Kidney epithelial cell (primary cell): ENCODE measurements at regions not wholly inside any gene's neighbourhood (a gene's known extent, or its start where the extent isn't known, plus 50 kb on each side); places are given as distances from the start of the nearest gene placed in this dataset.

ENCODE experiments used
- DNase-seq: peaks from one replicate; pipeline ENCODE4 v3.0.0-alpha.2; 2010; ENCODE audit warnings: low read depth
- H3K27me3 ChIP-seq: 2 replicates; pipeline ENCODE4 v1.6.0; 2011; ENCODE audit warnings: low read length; ENCODE audit not compliant: control insufficient read depth, insufficient read depth
- H3K36me3 ChIP-seq: 2 replicates; pipeline ENCODE4 v1.5.1; 2011; ENCODE audit warnings: low read length; ENCODE audit not compliant: control insufficient read depth, insufficient read depth
- H3K4me3 ChIP-seq: 2 replicates; pipeline ENCODE4 v1.5.1; 2011; ENCODE audit warnings: low read depth, mild to moderate bottlenecking, control low read depth, low read length
- CTCF ChIP-seq: IDR thresholded peaks from 2 replicates; pipeline ENCODE4 v1.5.1; 2011; ENCODE audit warnings: mild to moderate bottlenecking, moderate library complexity, low read length, control low read depth, inconsistent platforms; ENCODE audit not compliant: insufficient read depth, poor library complexity, severe bottlenecking

GRCh38 chr9:118928722-118929121 lies 440.5 kb downstream of the BRINP1 start:
- no peak for DNase-seq
- Histone ChIP-seq H3K27me3 (no peaks in the 10 kb centered on the region), H3K36me3 (no peaks in the 10 kb centered on the region), H3K4me3 (no peak overlapping the region)
- TF ChIP-seq CTCF, result no peak

GRCh38 chr9:118929287-118929686 lies 439.9 kb downstream of the BRINP1 start:
- H3K4me3 ChIP-seq, result no peak overlapping the region
- no peak for TF ChIP-seq CTCF
- no peaks in the 10 kb centered on the region for H3K36me3 ChIP-seq
- peak; percentile 73 for DNase-seq
- H3K27me3 ChIP-seq, result no peaks in the 10 kb centered on the region

GRCh38 chr9:118931941-118932340 lies 437.3 kb downstream of the BRINP1 start:
- no peak for DNase-seq
- Histone ChIP-seq H3K27me3 (no peaks in the 10 kb centered on the region), H3K4me3 (no peak overlapping the region), H3K36me3 (no peaks in the 10 kb centered on the region)
- no peak for TF ChIP-seq CTCF

- no peak overlapping the region for H3K4me3 ChIP-seq
- no peaks in the 10 kb centered on the region for H3K27me3 ChIP-seq
- DNase-seq, result no peak
- TF ChIP-seq CTCF, result no peak
- no peaks in the 10 kb centered on the region for H3K36me3 ChIP-seq
Observed at GRCh38 chr9:118938581-118938980, 430.7 kb downstream of the BRINP1 start.

- DNase-seq, result no peak
- Histone ChIP-seq H3K4me3 (no peak overlapping the region), H3K36me3 (no peaks in the 10 kb centered on the region), H3K27me3 (no peaks in the 10 kb centered on the region)
- no peak for TF ChIP-seq CTCF
Observed at GRCh38 chr9:118940473-118940872, 428.8 kb downstream of the BRINP1 start.

- no peak overlapping the region for H3K4me3 ChIP-seq
- no peak for TF ChIP-seq CTCF
- H3K27me3 ChIP-seq, result no peaks in the 10 kb centered on the region
- H3K36me3 ChIP-seq, result no peaks in the 10 kb centered on the region
- DNase-seq, result no peak
Observed at GRCh38 chr9:118946669-118947068, 422.6 kb downstream of the BRINP1 start.
